SK-N-SH (cell line): ENCODE measurements at regions not wholly inside any gene's neighbourhood (a gene's known extent, or its start where the extent isn't known, plus 50 kb on each side); places are given as distances from the start of the nearest gene placed in this dataset.

Experiments
- CTCF ChIA-PET: fragments of 300-600, 350-600 bp; formaldehyde crosslinking; extraction: SDS; loops from one replicate; lab custom pipeline; 2021; lab: Yijun Ruan, JAX
- POLR2A ChIA-PET: fragments of 350-600 bp; sonication (Branson Sonifier 250); formaldehyde crosslinking; extraction: SDS; loops from one replicate; lab custom pipeline; 2020; ENCODE audit warnings: antibody characterized with exemption, inconsistent platforms; lab: Yijun Ruan, JAX
- DNase-seq: peaks from one replicate; pipeline ENCODE4 v3.0.0; 2012
- H2AFZ ChIP-seq: fragments of 200-600 bp; sonication (generic); 2 replicates; pipeline ENCODE4 v1.8.1; 2016; ENCODE audit warnings: antibody characterized with exemption, mild to moderate bottlenecking, low read depth
- H3F3A ChIP-seq: fragments of 200-600 bp; sonication (generic); replicated peaks from 2 replicates; pipeline ENCODE3; 2016; ENCODE audit warnings: antibody characterized with exemption, mild to moderate bottlenecking; ENCODE audit not compliant: insufficient read depth
- H3K27ac ChIP-seq, 2 experiments: fragments of 200-500 bp in 1 of 2; fragments of 200-600 bp in 1 of 2; sonication (Bioruptor generic) in 1 of 2; sonication (generic), shearing (Covaris generic) in 1 of 2; 2 replicates each; pipeline versions ENCODE4 v1.5.1 to v1.6.1; 2014 to 2016; ENCODE audit warnings: low read depth in 2 of 2, inconsistent platforms in 1 of 2, low read length in 1 of 2, mild to moderate bottlenecking in 1 of 2, mixed read lengths in 1 of 2
- H3K27me3 ChIP-seq: fragments of 200-600 bp; sonication (generic), shearing (Covaris generic); 2 replicates; pipeline ENCODE4 v1.6.1; 2016; ENCODE audit warnings: mixed run types; ENCODE audit not compliant: insufficient read depth
- H3K36me3 ChIP-seq, 2 experiments: fragments of 200-500 bp in 1 of 2; fragments of 200-600 bp in 1 of 2; sonication (Bioruptor generic) in 1 of 2; sonication (generic) in 1 of 2; replicated peaks in 1 of 2; 2 replicates each; pipeline versions ENCODE3 to v1.5.1; 2014 to 2016; ENCODE audit warnings: low read length in 1 of 2, mild to moderate bottlenecking in 1 of 2; ENCODE audit not compliant: insufficient read depth in 2 of 2, control insufficient read depth in 1 of 2
- H3K4me1 ChIP-seq, 2 experiments: fragments of 200-500 bp in 1 of 2; fragments of 200-600 bp in 1 of 2; sonication (Bioruptor generic) in 1 of 2; sonication (generic), shearing (Covaris generic) in 1 of 2; 2 replicates each; pipeline versions ENCODE4 v1.5.1 to v1.6.1; 2014 to 2016; ENCODE audit warnings: low read depth in 1 of 2, low read length in 1 of 2, mixed run types in 1 of 2; ENCODE audit not compliant: insufficient read depth in 2 of 2, control insufficient read depth in 1 of 2
- H3K4me2 ChIP-seq: fragments of 200-600 bp; sonication (generic), shearing (Covaris generic); 2 replicates; pipeline ENCODE4 v1.6.1; 2017; ENCODE audit warnings: mixed run types
- H3K4me3 ChIP-seq, 2 experiments: fragments of 200-500 bp in 1 of 2; fragments of 200-600 bp in 1 of 2; sonication (Bioruptor generic) in 1 of 2; sonication (generic), shearing (Covaris generic) in 1 of 2; 2 replicates each; pipeline versions ENCODE4 v1.5.1 to v1.8.1; 2014 to 2016; ENCODE audit warnings: low read depth in 2 of 2, inconsistent platforms in 1 of 2, low read length in 1 of 2, mild to moderate bottlenecking in 1 of 2, mixed read lengths in 1 of 2, moderate library complexity in 1 of 2
- H3K79me2 ChIP-seq: fragments of 200-600 bp; sonication (generic); 2 replicates; pipeline ENCODE4 v1.8.1; 2017; ENCODE audit warnings: mild to moderate bottlenecking; ENCODE audit not compliant: insufficient read depth
- H3K9ac ChIP-seq: fragments of 200-600 bp; sonication (generic); 2 replicates; pipeline ENCODE4 v1.6.1; 2017; ENCODE audit warnings: mixed run types
- H3K9me2 ChIP-seq: fragments of 200-600 bp; sonication (generic); 2 replicates; pipeline ENCODE4 v1.6.1; 2017; ENCODE audit warnings: mixed run types
- H3K9me3 ChIP-seq: fragments of 200-600 bp; sonication (generic); 2 replicates; pipeline ENCODE4 v1.6.1; 2017; ENCODE audit warnings: mixed run types, mild to moderate bottlenecking, moderate library complexity
- H4K20me1 ChIP-seq: fragments of 200-600 bp; sonication (generic); 2 replicates; pipeline ENCODE4 v1.6.1; 2017; ENCODE audit warnings: mild to moderate bottlenecking, mixed run types; ENCODE audit not compliant: insufficient read depth
- EZH2phosphoT487 ChIP-seq: fragments of 200-600 bp; sonication (generic); IDR thresholded peaks from 2 replicates; pipeline ENCODE4 v1.6.1; 2017; ENCODE audit warnings: low read depth, mixed run types, mild to moderate bottlenecking, antibody characterized with exemption, moderate library complexity, borderline replicate concordance
- FOSL2 ChIP-seq: IDR thresholded peaks from 2 replicates; pipeline ENCODE4 v1.4.0; 2012; ENCODE audit warnings: low read depth, mild to moderate bottlenecking, moderate library complexity, borderline replicate concordance
- FOXJ3 ChIP-seq: sonication (generic); formaldehyde crosslinking; IDR thresholded peaks from 2 replicates; pipeline ENCODE4 v1.5.1; 2020; ENCODE audit warnings: mild to moderate bottlenecking, missing genetic modification reagents
- FOXM1 ChIP-seq: IDR thresholded peaks from 2 replicates; pipeline ENCODE4 v1.4.0; 2012; ENCODE audit warnings: low read depth, mild to moderate bottlenecking
- GABPA ChIP-seq: IDR thresholded peaks from 2 replicates; pipeline ENCODE4 v1.4.0; 2012; ENCODE audit warnings: low read depth, mild to moderate bottlenecking
- MEF2A ChIP-seq: IDR thresholded peaks from 2 replicates; pipeline ENCODE4 v1.4.0; 2012; ENCODE audit warnings: low read depth, borderline replicate concordance
- NRF1 ChIP-seq: IDR thresholded peaks from 2 replicates; pipeline ENCODE4 v1.6.1; 2012; ENCODE audit warnings: low read depth, mild to moderate bottlenecking, low read length
- RAD21 ChIP-seq: IDR thresholded peaks from 2 replicates; pipeline ENCODE4 v1.6.1; 2012; ENCODE audit warnings: mild to moderate bottlenecking, low read length
- RCOR1 ChIP-seq: fragments of 150-350 bp; IDR thresholded peaks from 2 replicates; pipeline ENCODE4 v1.6.1; 2017; ENCODE audit warnings: antibody characterized with exemption, low read length
- RFX5 ChIP-seq: IDR thresholded peaks from 2 replicates; pipeline ENCODE4 v1.6.1; 2012; ENCODE audit warnings: mild to moderate bottlenecking, improper control_type of control experiment, low read length
- RXRA ChIP-seq: IDR thresholded peaks from 2 replicates; pipeline ENCODE4 v1.4.0; 2012; ENCODE audit warnings: low read depth, mild to moderate bottlenecking, borderline replicate concordance
- SIN3A ChIP-seq: IDR thresholded peaks from 2 replicates; pipeline ENCODE4 v1.6.1; 2012; ENCODE audit warnings: low read depth, mild to moderate bottlenecking, low read length, moderate library complexity, borderline replicate concordance
- SMC3 ChIP-seq: IDR thresholded peaks from 2 replicates; pipeline ENCODE4 v1.6.1; 2012; ENCODE audit warnings: low read depth, low read length, improper control_type of control experiment
- TCF12 ChIP-seq: IDR thresholded peaks from 2 replicates; pipeline ENCODE4 v1.4.0; 2012
- WGBS: methylation state at CpG from one replicate; pipeline ENCODE4 v1.1.6; 2017; ENCODE audit warnings: low lambda C conversion rate; 5-methylcytosine and 5-hydroxymethylcytosine counted together
- TF ChIP-seq, protein P1 (sequence below): fragments of 150-350 bp; IDR thresholded peaks from 2 replicates; pipeline ENCODE4 v1.6.1; 2017; ENCODE audit warnings: antibody characterized with exemption, low read length, low read depth, borderline replicate concordance
- TF ChIP-seq, protein P2 (sequence below): IDR thresholded peaks from 2 replicates; pipeline ENCODE4 v1.6.1; 2012; ENCODE audit warnings: mild to moderate bottlenecking, low read depth, low read length, moderate library complexity
- TF ChIP-seq, protein P3 (sequence below): IDR thresholded peaks from 2 replicates; pipeline ENCODE4 v1.4.0; 2012; ENCODE audit warnings: low read depth, borderline replicate concordance
- TF ChIP-seq, protein P4 (sequence below): IDR thresholded peaks from 2 replicates; pipeline ENCODE4 v1.4.0; 2012; ENCODE audit warnings: low read depth
- TF ChIP-seq, protein P5 (sequence below): fragments of 150-350 bp; IDR thresholded peaks from 2 replicates; pipeline ENCODE4 v1.6.1; 2016; ENCODE audit warnings: mild to moderate bottlenecking, low read depth, low read length

DNA sequence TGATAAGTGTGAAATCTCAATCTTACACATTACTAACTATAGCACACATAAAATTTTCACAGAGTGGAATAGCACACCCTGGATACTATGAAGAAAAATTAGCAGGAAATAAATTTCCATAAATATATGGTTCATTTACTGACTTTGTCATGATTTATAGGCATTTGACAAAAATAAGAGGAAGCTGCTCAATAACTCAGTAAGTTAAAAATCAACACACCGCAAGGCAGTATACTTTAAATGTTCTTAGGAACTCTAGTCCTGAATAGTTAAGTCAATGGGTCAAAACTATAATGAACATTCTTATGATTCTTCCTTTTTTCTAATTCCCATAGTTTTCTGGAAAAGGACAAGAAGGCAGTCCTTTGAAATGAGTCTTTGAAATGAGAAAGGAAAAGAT is 1557.8 kb upstream of the RAG2 start:
- Histone ChIP-seq H3F3A (no peaks in the 10 kb centered on the region), H3K27ac (no peak overlapping the region), H3K4me1 (no peaks in the 10 kb centered on the region), H3K36me3 (no peaks in the 10 kb centered on the region), H4K20me1 (no peaks in the 10 kb centered on the region), H3K4me3 (no peak overlapping the region), H3K27me3 (no peaks in the 10 kb centered on the region), H2AFZ (no peak overlapping the region), H3K9me3 (no peaks in the 10 kb centered on the region), H3K9me2 (no peaks in the 10 kb centered on the region), H3K4me2 (no peak overlapping the region), H3K79me2 (no peaks in the 10 kb centered on the region), H3K9ac (no peak overlapping the region)
- TF ChIP-seq GABPA (no peak), SMC3 (no peak), TCF12 (no peak), FOXJ3 (CRISPR knock-in tag) (no peak), RXRA (no peak), FOSL2 (no peak), RCOR1 (no peak), MEF2A (no peak), FOXM1 (no peak)
- TF ChIP-seq, protein P1, sequence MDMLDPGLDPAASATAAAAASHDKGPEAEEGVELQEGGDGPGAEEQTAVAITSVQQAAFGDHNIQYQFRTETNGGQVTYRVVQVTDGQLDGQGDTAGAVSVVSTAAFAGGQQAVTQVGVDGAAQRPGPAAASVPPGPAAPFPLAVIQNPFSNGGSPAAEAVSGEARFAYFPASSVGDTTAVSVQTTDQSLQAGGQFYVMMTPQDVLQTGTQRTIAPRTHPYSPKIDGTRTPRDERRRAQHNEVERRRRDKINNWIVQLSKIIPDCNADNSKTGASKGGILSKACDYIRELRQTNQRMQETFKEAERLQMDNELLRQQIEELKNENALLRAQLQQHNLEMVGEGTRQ = no peak
- TF ChIP-seq, protein P2, sequence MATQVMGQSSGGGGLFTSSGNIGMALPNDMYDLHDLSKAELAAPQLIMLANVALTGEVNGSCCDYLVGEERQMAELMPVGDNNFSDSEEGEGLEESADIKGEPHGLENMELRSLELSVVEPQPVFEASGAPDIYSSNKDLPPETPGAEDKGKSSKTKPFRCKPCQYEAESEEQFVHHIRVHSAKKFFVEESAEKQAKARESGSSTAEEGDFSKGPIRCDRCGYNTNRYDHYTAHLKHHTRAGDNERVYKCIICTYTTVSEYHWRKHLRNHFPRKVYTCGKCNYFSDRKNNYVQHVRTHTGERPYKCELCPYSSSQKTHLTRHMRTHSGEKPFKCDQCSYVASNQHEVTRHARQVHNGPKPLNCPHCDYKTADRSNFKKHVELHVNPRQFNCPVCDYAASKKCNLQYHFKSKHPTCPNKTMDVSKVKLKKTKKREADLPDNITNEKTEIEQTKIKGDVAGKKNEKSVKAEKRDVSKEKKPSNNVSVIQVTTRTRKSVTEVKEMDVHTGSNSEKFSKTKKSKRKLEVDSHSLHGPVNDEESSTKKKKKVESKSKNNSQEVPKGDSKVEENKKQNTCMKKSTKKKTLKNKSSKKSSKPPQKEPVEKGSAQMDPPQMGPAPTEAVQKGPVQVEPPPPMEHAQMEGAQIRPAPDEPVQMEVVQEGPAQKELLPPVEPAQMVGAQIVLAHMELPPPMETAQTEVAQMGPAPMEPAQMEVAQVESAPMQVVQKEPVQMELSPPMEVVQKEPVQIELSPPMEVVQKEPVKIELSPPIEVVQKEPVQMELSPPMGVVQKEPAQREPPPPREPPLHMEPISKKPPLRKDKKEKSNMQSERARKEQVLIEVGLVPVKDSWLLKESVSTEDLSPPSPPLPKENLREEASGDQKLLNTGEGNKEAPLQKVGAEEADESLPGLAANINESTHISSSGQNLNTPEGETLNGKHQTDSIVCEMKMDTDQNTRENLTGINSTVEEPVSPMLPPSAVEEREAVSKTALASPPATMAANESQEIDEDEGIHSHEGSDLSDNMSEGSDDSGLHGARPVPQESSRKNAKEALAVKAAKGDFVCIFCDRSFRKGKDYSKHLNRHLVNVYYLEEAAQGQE = no peak
- TF ChIP-seq, protein P3, sequence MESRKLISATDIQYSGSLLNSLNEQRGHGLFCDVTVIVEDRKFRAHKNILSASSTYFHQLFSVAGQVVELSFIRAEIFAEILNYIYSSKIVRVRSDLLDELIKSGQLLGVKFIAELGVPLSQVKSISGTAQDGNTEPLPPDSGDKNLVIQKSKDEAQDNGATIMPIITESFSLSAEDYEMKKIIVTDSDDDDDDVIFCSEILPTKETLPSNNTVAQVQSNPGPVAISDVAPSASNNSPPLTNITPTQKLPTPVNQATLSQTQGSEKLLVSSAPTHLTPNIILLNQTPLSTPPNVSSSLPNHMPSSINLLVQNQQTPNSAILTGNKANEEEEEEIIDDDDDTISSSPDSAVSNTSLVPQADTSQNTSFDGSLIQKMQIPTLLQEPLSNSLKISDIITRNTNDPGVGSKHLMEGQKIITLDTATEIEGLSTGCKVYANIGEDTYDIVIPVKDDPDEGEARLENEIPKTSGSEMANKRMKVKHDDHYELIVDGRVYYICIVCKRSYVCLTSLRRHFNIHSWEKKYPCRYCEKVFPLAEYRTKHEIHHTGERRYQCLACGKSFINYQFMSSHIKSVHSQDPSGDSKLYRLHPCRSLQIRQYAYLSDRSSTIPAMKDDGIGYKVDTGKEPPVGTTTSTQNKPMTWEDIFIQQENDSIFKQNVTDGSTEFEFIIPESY = no peak
- WGBS = 65% methylated on average over 1 of the region's 1 CpG
- ChIA-PET POLR2A (no interaction called here), CTCF (no interaction called here)
- DNase-seq = no peak

DNA sequence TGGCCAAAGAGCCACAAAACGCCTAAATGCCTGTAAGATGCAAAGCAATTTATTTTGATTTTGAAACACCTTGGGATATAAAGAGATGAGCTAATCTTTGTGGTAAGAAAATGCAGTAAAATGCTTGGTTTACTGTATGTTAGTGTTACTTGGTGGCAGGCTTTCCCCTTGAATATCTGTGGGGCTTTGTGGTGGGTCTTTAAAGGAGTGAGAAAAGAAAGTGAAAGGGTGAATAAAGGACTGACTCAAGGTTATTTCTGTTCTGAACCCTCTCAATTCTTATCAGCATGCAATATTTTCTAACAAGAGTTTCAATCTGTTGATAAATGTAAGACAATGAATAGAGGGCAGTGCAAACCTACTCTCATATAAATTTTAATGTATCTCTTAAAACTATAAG is 1555.9 kb upstream of the RAG2 start:
- no peaks in the 10 kb centered on the region for H3K9me3 ChIP-seq
- H3K27me3 ChIP-seq = no peaks in the 10 kb centered on the region
- no peaks in the 10 kb centered on the region for H4K20me1 ChIP-seq
- H3K9ac ChIP-seq = no peak overlapping the region
- ChIA-PET POLR2A (no interaction called here), CTCF (no interaction called here)
- DNase-seq = no peak
- no peaks in the 10 kb centered on the region for H3F3A ChIP-seq
- H3K4me3 ChIP-seq = no peak overlapping the region
- 7% methylated on average over 1 of the region's 1 CpG for WGBS
- H3K4me1 ChIP-seq = no peaks in the 10 kb centered on the region
- H3K36me3 ChIP-seq = no peaks in the 10 kb centered on the region
- H2AFZ ChIP-seq = no peak overlapping the region
- H3K79me2 ChIP-seq = no peaks in the 10 kb centered on the region
- H3K4me2 ChIP-seq = no peak overlapping the region
- H3K27ac ChIP-seq = no peak overlapping the region
- no peaks in the 10 kb centered on the region for H3K9me2 ChIP-seq
- TF ChIP-seq SIN3A = no peak
- TF ChIP-seq NRF1 = no peak
- no peak for TF ChIP-seq RXRA
- TF ChIP-seq RFX5 = no peak
- TF ChIP-seq, protein P4, sequence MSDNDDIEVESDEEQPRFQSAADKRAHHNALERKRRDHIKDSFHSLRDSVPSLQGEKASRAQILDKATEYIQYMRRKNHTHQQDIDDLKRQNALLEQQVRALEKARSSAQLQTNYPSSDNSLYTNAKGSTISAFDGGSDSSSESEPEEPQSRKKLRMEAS = no peak
- no peak for TF ChIP-seq TCF12
- TF ChIP-seq, protein P5, sequence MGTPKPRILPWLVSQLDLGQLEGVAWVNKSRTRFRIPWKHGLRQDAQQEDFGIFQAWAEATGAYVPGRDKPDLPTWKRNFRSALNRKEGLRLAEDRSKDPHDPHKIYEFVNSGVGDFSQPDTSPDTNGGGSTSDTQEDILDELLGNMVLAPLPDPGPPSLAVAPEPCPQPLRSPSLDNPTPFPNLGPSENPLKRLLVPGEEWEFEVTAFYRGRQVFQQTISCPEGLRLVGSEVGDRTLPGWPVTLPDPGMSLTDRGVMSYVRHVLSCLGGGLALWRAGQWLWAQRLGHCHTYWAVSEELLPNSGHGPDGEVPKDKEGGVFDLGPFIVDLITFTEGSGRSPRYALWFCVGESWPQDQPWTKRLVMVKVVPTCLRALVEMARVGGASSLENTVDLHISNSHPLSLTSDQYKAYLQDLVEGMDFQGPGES = no peak
- TF ChIP-seq EZH2phosphoT487 = no peak
- no peak for TF ChIP-seq RAD21
